ENCODE measurements at regions not wholly inside any gene's neighbourhood (a gene's known extent, or its start where the extent isn't known, plus 50 kb on each side); places are given as distances from the start of the nearest gene placed in this dataset.

DNA sequence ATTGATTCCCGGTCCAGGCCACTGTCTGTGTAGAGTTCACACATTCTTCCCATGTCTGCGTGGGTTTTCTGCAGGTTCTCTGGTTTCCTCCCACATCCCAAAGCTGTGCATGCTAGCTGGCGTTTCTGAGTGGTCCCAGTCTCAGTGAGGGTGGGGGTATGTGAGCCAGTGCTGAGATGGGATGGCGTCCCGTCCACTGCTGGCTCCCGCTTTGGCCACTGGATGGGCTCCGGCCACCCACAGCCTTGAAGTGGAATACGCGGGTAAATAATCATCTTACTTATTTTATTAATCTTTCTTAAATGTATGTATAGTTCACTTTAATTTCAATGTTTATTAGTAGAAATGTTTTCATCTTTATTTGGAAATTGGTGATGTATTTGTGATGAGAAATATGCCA, 343.5 kb upstream of the MANEA start:
- ChIA-PET CTCF (no interaction called here), POLR2A (no interaction called here)
- Histone ChIP-seq H3K9me3 (ENCODE audit: control insufficient read depth in 2 of 3, low read length in 3 of 3) (no peaks in the 10 kb centered on the region), H3K4me1 (ENCODE audit: control insufficient read depth in 2 of 2, insufficient read depth in 2 of 2, low read length in 2 of 2) (no peaks in the 10 kb centered on the region), H3K36me3 (ENCODE audit: control insufficient read depth in 2 of 3, insufficient read depth in 3 of 3, low read length in 3 of 3) (no peaks in the 10 kb centered on the region), H3K27ac (ENCODE audit: low read depth, low read length) (no peak overlapping the region), H3K4me3 (ENCODE audit: low read length) (no peak overlapping the region), H3K27me3 (ENCODE audit: control insufficient read depth in 2 of 2, insufficient read depth in 2 of 2, low read length in 2 of 2) (no peaks in the 10 kb centered on the region)
- DNase-seq (no peak), ATAC-seq (no peak)
- intact Hi-C loops (cut with micrococcal nuclease), result no loop called here
- Mint-ChIP-seq H3K36me3 (no peaks in the 10 kb centered on the region), H3K9me3 (peaks cover 0 to 3% (median 0%) of the 10 kb centered on the region in 11 donors), H3K4me3 (no peak overlapping the region), H3K27ac (no peak overlapping the region), H3K4me1 (no peaks in the 10 kb centered on the region), H3K27me3 (no peaks in the 10 kb centered on the region)

GRCh38 chr6:95240514-95240913, 336.8 kb upstream of the MANEA start:
- POLR2A ChIA-PET, result no interaction called here
- Mint-ChIP-seq H3K4me3 (no peak overlapping the region), H3K27me3 (peaks cover 0 to 5% (median 0%) of the 10 kb centered on the region in 5 donors), H3K36me3 (no peaks in the 10 kb centered on the region), H3K9me3 (peaks cover 0 to 6% (median 0%) of the 10 kb centered on the region in 11 donors), H3K4me1 (no peaks in the 10 kb centered on the region), H3K27ac (no peak overlapping the region)
- Histone ChIP-seq H3K27me3 (ENCODE audit: control insufficient read depth in 2 of 2, insufficient read depth in 2 of 2, low read length in 2 of 2) (no peaks in the 10 kb centered on the region), H3K36me3 (ENCODE audit: control insufficient read depth in 2 of 3, insufficient read depth in 3 of 3, low read length in 3 of 3) (no peaks in the 10 kb centered on the region), H3K27ac (ENCODE audit: low read depth, low read length) (no peak overlapping the region), H3K4me1 (ENCODE audit: control insufficient read depth in 2 of 2, insufficient read depth in 2 of 2, low read length in 2 of 2) (no peaks in the 10 kb centered on the region), H3K4me3 (ENCODE audit: low read length) (no peak overlapping the region), H3K9me3 (ENCODE audit: control insufficient read depth in 2 of 3, low read length in 3 of 3) (no peaks in the 10 kb centered on the region)
- ATAC-seq (no peak), DNase-seq (no peak)
- CTCF ChIA-PET, result no interaction called here
- intact Hi-C loops (cut with micrococcal nuclease), result no loop called here

- Mint-ChIP-seq H3K9me3 (peaks cover 0 to 6% (median 0%) of the 10 kb centered on the region in 11 donors), H3K27me3 (peaks cover 0 to 5% (median 0%) of the 10 kb centered on the region in 5 donors), H3K4me3 (no peak overlapping the region), H3K36me3 (no peaks in the 10 kb centered on the region), H3K4me1 (no peaks in the 10 kb centered on the region), H3K27ac (no peak overlapping the region)
- Histone ChIP-seq H3K36me3 (ENCODE audit: control insufficient read depth in 2 of 3, insufficient read depth in 3 of 3, low read length in 3 of 3) (no peaks in the 10 kb centered on the region), H3K4me1 (ENCODE audit: control insufficient read depth in 2 of 2, insufficient read depth in 2 of 2, low read length in 2 of 2) (no peaks in the 10 kb centered on the region), H3K27ac (ENCODE audit: low read depth, low read length) (no peak overlapping the region), H3K4me3 (ENCODE audit: low read length) (no peak overlapping the region), H3K27me3 (ENCODE audit: control insufficient read depth in 2 of 2, insufficient read depth in 2 of 2, low read length in 2 of 2) (no peaks in the 10 kb centered on the region), H3K9me3 (ENCODE audit: control insufficient read depth in 2 of 3, low read length in 3 of 3) (no peaks in the 10 kb centered on the region)
- DNase-seq (no peak), ATAC-seq (no peak)
- ChIA-PET POLR2A (no interaction called here), CTCF (no interaction called here)
- intact Hi-C loops (cut with micrococcal nuclease), result no loop called here
Observed at GRCh38 chr6:95242560-95242959, 334.8 kb upstream of the MANEA start.

DNA sequence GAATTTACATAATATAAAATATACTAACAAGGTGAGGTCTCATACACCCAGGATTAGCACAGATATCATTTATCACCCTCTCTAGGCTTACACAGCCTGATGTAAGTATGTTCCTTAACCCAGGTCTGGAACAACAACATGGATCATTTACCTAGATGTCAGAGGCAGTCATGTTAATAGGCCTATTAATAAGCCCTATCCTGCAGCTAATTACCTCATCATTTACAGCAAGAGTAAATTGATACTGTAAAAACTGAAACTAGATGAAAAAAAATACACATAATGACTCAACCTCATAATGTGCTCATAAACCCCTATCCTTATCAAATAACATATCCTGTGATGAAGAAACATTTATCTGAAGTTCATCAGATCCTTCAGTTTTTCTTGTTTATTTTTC, 334.3 kb upstream of the MANEA start:
- CTCF ChIA-PET, result no interaction called here
- no peaks in the 10 kb centered on the region for H3K4me1 Mint-ChIP-seq
- H3K36me3 Mint-ChIP-seq, result no peaks in the 10 kb centered on the region
- H3K4me3 Mint-ChIP-seq, result no peak overlapping the region
- no peak overlapping the region for H3K27ac ChIP-seq (ENCODE audit: low read depth, low read length)
- no peaks in the 10 kb centered on the region for H3K9me3 ChIP-seq (ENCODE audit: control insufficient read depth in 2 of 3, low read length in 3 of 3)
- peaks cover 0 to 6% (median 0%) of the 10 kb centered on the region in 11 donors for H3K9me3 Mint-ChIP-seq
- no peaks in the 10 kb centered on the region for H3K4me1 ChIP-seq (ENCODE audit: control insufficient read depth in 2 of 2, insufficient read depth in 2 of 2, low read length in 2 of 2)
- no peaks in the 10 kb centered on the region for H3K27me3 ChIP-seq (ENCODE audit: control insufficient read depth in 2 of 2, insufficient read depth in 2 of 2, low read length in 2 of 2)
- intact Hi-C loops (cut with micrococcal nuclease), result no loop called here
- no peaks in the 10 kb centered on the region for H3K36me3 ChIP-seq (ENCODE audit: control insufficient read depth in 2 of 3, insufficient read depth in 3 of 3, low read length in 3 of 3)
- no peak for ATAC-seq
- no peak overlapping the region for H3K27ac Mint-ChIP-seq
- no peak for DNase-seq
- H3K4me3 ChIP-seq (ENCODE audit: low read length), result no peak overlapping the region
- H3K27me3 Mint-ChIP-seq, result peaks cover 0 to 5% (median 0%) of the 10 kb centered on the region in 5 donors
- POLR2A ChIA-PET, result no interaction called here

DNA sequence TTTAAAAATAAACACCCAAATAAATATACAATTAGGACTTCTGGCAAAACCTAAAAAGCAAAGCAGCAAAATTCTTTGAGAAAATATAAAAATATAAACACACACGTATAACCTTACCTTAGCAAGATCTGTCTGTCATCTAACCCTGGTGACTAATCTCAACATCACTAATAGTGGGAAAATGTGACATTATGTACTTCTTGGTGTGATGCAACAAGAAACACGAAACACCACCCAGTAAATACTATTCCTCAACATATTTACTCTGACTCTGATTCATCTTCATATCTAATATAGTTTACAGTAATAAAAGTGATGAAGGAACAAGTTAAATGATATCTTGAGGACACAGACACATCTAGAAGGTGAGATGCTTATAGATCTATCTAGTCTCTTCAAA, 332.6 kb upstream of the MANEA start:
- Histone ChIP-seq H3K4me1 (ENCODE audit: control insufficient read depth in 2 of 2, insufficient read depth in 2 of 2, low read length in 2 of 2) (no peaks in the 10 kb centered on the region), H3K27ac (ENCODE audit: low read depth, low read length) (no peak overlapping the region), H3K27me3 (ENCODE audit: control insufficient read depth in 2 of 2, insufficient read depth in 2 of 2, low read length in 2 of 2) (no peaks in the 10 kb centered on the region), H3K9me3 (ENCODE audit: control insufficient read depth in 2 of 3, low read length in 3 of 3) (no peaks in the 10 kb centered on the region), H3K36me3 (ENCODE audit: control insufficient read depth in 2 of 3, insufficient read depth in 3 of 3, low read length in 3 of 3) (no peaks in the 10 kb centered on the region), H3K4me3 (ENCODE audit: low read length) (no peak overlapping the region)
- POLR2A ChIA-PET, result no interaction called here
- peaks cover 0 to 5% (median 0%) of the 10 kb centered on the region in 5 donors for H3K27me3 Mint-ChIP-seq
- CTCF ChIA-PET, result no interaction called here
- DNase-seq (no peak), ATAC-seq (no peak)
- H3K9me3 Mint-ChIP-seq, result peaks cover 0 to 6% (median 0%) of the 10 kb centered on the region in 11 donors
- no peaks in the 10 kb centered on the region for H3K36me3 Mint-ChIP-seq
- H3K4me3 Mint-ChIP-seq, result no peak overlapping the region
- no peaks in the 10 kb centered on the region for H3K4me1 Mint-ChIP-seq
- no peak overlapping the region for H3K27ac Mint-ChIP-seq
- intact Hi-C loops (cut with micrococcal nuclease), result no loop called here

- intact Hi-C loops (cut with micrococcal nuclease), result no loop called here
- ATAC-seq, result no peak
- Mint-ChIP-seq H3K4me1 (no peaks in the 10 kb centered on the region), H3K36me3 (no peaks in the 10 kb centered on the region), H3K9me3 (no peaks in the 10 kb centered on the region), H3K27me3 (no peaks in the 10 kb centered on the region), H3K27ac (no peak overlapping the region), H3K4me3 (no peak overlapping the region)
- Histone ChIP-seq H3K27ac (ENCODE audit: low read depth, low read length) (no peak overlapping the region), H3K4me1 (ENCODE audit: control insufficient read depth in 2 of 2, insufficient read depth in 2 of 2, low read length in 2 of 2) (no peaks in the 10 kb centered on the region), H3K27me3 (ENCODE audit: control insufficient read depth in 2 of 2, insufficient read depth in 2 of 2, low read length in 2 of 2) (no peaks in the 10 kb centered on the region), H3K36me3 (ENCODE audit: control insufficient read depth in 2 of 3, insufficient read depth in 3 of 3, low read length in 3 of 3) (no peaks in the 10 kb centered on the region), H3K9me3 (ENCODE audit: control insufficient read depth in 2 of 3, low read length in 3 of 3) (no peaks in the 10 kb centered on the region), H3K4me3 (ENCODE audit: low read length) (no peak overlapping the region)
- POLR2A ChIA-PET, result no interaction called here
- no peak for DNase-seq
- CTCF ChIA-PET, result no interaction called here
Observed at GRCh38 chr6:95248499-95248898, 328.8 kb upstream of the MANEA start.

DNA sequence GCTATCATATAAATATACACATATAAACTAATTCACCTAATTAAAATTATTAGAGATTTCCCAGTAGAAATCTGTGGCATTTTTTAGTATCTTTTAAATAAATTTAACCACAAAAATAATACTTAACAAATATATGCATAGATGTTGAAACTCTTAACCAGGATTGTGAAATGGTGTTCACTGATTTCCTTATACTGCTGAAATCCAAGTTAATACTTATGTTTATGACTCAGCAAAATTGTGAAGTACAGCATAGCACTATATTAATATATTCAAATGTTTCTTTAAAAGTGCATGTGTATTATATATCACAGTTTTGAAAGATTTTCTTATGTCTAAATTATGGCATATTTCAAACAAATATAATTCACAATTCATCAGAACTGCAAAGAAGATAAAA, 328.2 kb upstream of the MANEA start:
- Mint-ChIP-seq H3K4me3 (no peak overlapping the region), H3K27ac (no peak overlapping the region), H3K4me1 (no peaks in the 10 kb centered on the region), H3K9me3 (no peaks in the 10 kb centered on the region), H3K36me3 (no peaks in the 10 kb centered on the region), H3K27me3 (no peaks in the 10 kb centered on the region)
- POLR2A ChIA-PET, result no interaction called here
- no peak for DNase-seq
- H3K36me3 ChIP-seq (ENCODE audit: control insufficient read depth in 2 of 3, insufficient read depth in 3 of 3, low read length in 3 of 3), result no peaks in the 10 kb centered on the region
- H3K27me3 ChIP-seq (ENCODE audit: control insufficient read depth in 2 of 2, insufficient read depth in 2 of 2, low read length in 2 of 2), result no peaks in the 10 kb centered on the region
- H3K9me3 ChIP-seq (ENCODE audit: control insufficient read depth in 2 of 3, low read length in 3 of 3), result no peaks in the 10 kb centered on the region
- H3K27ac ChIP-seq (ENCODE audit: low read depth, low read length), result no peak overlapping the region
- H3K4me1 ChIP-seq (ENCODE audit: control insufficient read depth in 2 of 2, insufficient read depth in 2 of 2, low read length in 2 of 2), result no peaks in the 10 kb centered on the region
- CTCF ChIA-PET, result no interaction called here
- intact Hi-C loops (cut with micrococcal nuclease), result no loop called here
- ATAC-seq, result no peak
- no peak overlapping the region for H3K4me3 ChIP-seq (ENCODE audit: low read length)

Measured in naive thymus-derived CD4-positive, alpha-beta T cell (primary cell).